ENCODE measurements at regions not wholly inside any gene's neighbourhood (a gene's known extent, or its start where the extent isn't known, plus 50 kb on each side); places are given as distances from the start of the nearest gene placed in this dataset.

DNA sequence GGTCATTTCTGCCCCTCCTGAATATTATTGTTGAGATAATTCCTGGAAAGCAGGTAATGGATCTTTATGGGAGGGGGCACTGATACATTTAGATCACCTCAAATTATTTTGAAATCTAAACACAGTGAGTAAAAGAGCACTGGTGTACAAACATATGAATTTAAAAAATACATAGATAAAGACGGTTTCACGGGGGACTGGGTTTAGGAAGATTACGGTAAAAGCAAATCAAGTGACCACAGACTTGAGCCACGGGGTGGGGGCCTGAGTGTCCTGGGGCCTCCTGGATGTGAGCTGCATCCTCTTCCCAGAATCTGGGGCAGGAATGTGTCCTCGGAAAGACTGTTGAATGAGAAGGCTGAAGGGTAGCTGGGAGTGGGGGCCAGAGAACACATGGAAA, 219.1 kb upstream of the KLF6 start:
- TF ChIP-seq, protein P1, sequence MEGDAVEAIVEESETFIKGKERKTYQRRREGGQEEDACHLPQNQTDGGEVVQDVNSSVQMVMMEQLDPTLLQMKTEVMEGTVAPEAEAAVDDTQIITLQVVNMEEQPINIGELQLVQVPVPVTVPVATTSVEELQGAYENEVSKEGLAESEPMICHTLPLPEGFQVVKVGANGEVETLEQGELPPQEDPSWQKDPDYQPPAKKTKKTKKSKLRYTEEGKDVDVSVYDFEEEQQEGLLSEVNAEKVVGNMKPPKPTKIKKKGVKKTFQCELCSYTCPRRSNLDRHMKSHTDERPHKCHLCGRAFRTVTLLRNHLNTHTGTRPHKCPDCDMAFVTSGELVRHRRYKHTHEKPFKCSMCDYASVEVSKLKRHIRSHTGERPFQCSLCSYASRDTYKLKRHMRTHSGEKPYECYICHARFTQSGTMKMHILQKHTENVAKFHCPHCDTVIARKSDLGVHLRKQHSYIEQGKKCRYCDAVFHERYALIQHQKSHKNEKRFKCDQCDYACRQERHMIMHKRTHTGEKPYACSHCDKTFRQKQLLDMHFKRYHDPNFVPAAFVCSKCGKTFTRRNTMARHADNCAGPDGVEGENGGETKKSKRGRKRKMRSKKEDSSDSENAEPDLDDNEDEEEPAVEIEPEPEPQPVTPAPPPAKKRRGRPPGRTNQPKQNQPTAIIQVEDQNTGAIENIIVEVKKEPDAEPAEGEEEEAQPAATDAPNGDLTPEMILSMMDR (IDR thresholded peaks at IDR 0.05) = no peak
- no peak for TF ChIP-seq POLR2A (IDR thresholded peaks at IDR 0.05)
